Neural cell (in vitro differentiated cells): ENCODE measurements at regions not wholly inside any gene's neighbourhood (a gene's known extent, or its start where the extent isn't known, plus 50 kb on each side); places are given as distances from the start of the nearest gene placed in this dataset.

Experiments used
- EZH2 ChIP-seq: fragments of 200-600, 300-800 bp; shearing (Covaris generic), sonication (generic); IDR thresholded peaks from 2 replicates; pipeline ENCODE4 v1.6.1; 2014; ENCODE audit warnings: antibody characterized with exemption, low read length, borderline replicate concordance, mild to moderate bottlenecking; ENCODE audit not compliant: insufficient read depth, poor library complexity, severe bottlenecking
- TF ChIP-seq, protein P1 (sequence below): fragments of 450-650 bp; IDR thresholded peaks from 2 replicates; pipeline ENCODE4 v1.5.1; 2014; ENCODE audit warnings: antibody characterized with exemption, mild to moderate bottlenecking, moderate library complexity; ENCODE audit not compliant: poor library complexity, severe bottlenecking

DNA sequence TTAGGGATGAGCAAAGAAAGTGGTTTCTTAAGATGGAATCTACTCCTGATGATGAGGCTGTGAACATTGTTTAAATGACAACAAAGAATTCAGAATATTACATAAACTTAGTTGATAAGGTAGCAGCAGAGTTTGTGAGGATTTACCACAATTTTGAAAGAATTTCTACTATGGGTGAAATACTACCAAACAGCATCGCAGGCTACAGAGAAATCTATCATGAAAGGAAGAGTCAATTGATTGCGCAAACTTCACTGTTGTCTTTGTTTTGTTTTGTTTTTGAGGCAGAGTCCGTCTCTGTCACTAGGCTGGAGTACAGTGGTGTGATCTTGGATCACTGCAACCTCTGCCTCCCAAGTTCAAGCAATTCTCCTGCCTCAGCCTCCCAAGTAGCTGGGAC, 107.4 kb upstream of the SLC6A6 start:
- TF ChIP-seq, protein P1, sequence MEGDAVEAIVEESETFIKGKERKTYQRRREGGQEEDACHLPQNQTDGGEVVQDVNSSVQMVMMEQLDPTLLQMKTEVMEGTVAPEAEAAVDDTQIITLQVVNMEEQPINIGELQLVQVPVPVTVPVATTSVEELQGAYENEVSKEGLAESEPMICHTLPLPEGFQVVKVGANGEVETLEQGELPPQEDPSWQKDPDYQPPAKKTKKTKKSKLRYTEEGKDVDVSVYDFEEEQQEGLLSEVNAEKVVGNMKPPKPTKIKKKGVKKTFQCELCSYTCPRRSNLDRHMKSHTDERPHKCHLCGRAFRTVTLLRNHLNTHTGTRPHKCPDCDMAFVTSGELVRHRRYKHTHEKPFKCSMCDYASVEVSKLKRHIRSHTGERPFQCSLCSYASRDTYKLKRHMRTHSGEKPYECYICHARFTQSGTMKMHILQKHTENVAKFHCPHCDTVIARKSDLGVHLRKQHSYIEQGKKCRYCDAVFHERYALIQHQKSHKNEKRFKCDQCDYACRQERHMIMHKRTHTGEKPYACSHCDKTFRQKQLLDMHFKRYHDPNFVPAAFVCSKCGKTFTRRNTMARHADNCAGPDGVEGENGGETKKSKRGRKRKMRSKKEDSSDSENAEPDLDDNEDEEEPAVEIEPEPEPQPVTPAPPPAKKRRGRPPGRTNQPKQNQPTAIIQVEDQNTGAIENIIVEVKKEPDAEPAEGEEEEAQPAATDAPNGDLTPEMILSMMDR = no peak
- TF ChIP-seq EZH2 = no peak
